GM23248 (cell line): ENCODE measurements at regions not wholly inside any gene's neighbourhood (a gene's known extent, or its start where the extent isn't known, plus 50 kb on each side); places are given as distances from the start of the nearest gene placed in this dataset.

Source experiments
- DNase-seq: peaks from one replicate; pipeline ENCODE4 v3.0.0-alpha.2; 2015
- H2AFZ ChIP-seq: fragments of 200-600 bp; sonication (generic); 2 replicates; pipeline ENCODE4 v1.6.1; 2016; ENCODE audit warnings: antibody characterized with exemption
- H3F3A ChIP-seq: fragments of 200-600 bp; sonication (generic); 2 replicates; pipeline ENCODE4 v1.6.1; 2016; ENCODE audit warnings: mild to moderate bottlenecking, antibody characterized with exemption, mixed run types; ENCODE audit not compliant: insufficient read depth
- H3K27ac ChIP-seq: fragments of 200-600 bp; sonication (generic); 2 replicates; pipeline ENCODE4 v1.5.1; 2016; ENCODE audit warnings: mild to moderate bottlenecking
- H3K27me3 ChIP-seq: fragments of 200-600 bp; sonication (generic); replicated peaks from 2 replicates; pipeline ENCODE4 v1.6.1; 2016; ENCODE audit warnings: mild to moderate bottlenecking; ENCODE audit not compliant: insufficient read depth
- H3K36me3 ChIP-seq: fragments of 200-600 bp; sonication (generic); 2 replicates; pipeline ENCODE4 v1.6.1; 2016; ENCODE audit warnings: low read depth, mild to moderate bottlenecking
- H3K4me1 ChIP-seq: fragments of 200-600 bp; sonication (generic); 2 replicates; pipeline ENCODE4 v1.6.1; 2016; ENCODE audit warnings: mild to moderate bottlenecking; ENCODE audit not compliant: insufficient read depth
- H3K4me2 ChIP-seq: fragments of 200-600 bp; sonication (generic); one replicate; pipeline ENCODE4 v1.6.1; 2016; ENCODE audit warnings: mild to moderate bottlenecking; ENCODE audit not compliant: unreplicated experiment
- H3K4me3 ChIP-seq: fragments of 200-600 bp; sonication (generic); 2 replicates; pipeline ENCODE4 v1.5.1; 2016; ENCODE audit warnings: mild to moderate bottlenecking
- H3K79me2 ChIP-seq: fragments of 200-600 bp; sonication (generic); 2 replicates; pipeline ENCODE4 v1.6.1; 2016; ENCODE audit warnings: mild to moderate bottlenecking; ENCODE audit not compliant: insufficient read depth
- H3K9ac ChIP-seq: fragments of 200-600 bp; sonication (generic); 2 replicates; pipeline ENCODE4 v1.6.1; 2016; ENCODE audit warnings: mild to moderate bottlenecking
- H3K9me2 ChIP-seq: fragments of 200-600 bp; sonication (generic); 2 replicates; pipeline ENCODE4 v1.6.1; 2016; ENCODE audit warnings: mixed run types, mild to moderate bottlenecking, moderate library complexity; ENCODE audit not compliant: insufficient read depth
- H3K9me3 ChIP-seq: fragments of 200-600 bp; sonication (generic); one replicate; pipeline ENCODE4 v1.6.1; 2017; ENCODE audit warnings: low read depth
- H4K20me1 ChIP-seq: fragments of 200-600 bp; sonication (generic); 2 replicates; pipeline ENCODE4 v1.6.0; 2016; ENCODE audit not compliant: insufficient read depth
- EZH2 ChIP-seq: fragments of 200-600 bp; sonication (generic); IDR thresholded peaks from 2 replicates; pipeline ENCODE4 v1.6.1; 2018; ENCODE audit warnings: antibody characterized with exemption, mild to moderate bottlenecking; ENCODE audit not compliant: insufficient read depth, poor library complexity, severe bottlenecking
- EZH2phosphoT487 ChIP-seq: fragments of 200-600 bp; sonication (generic); IDR thresholded peaks from 2 replicates; pipeline ENCODE4 v1.6.1; 2018; ENCODE audit warnings: antibody characterized with exemption, moderate library complexity, mild to moderate bottlenecking, low read depth; ENCODE audit not compliant: insufficient read depth
- WGBS, 2 experiments: methylation state at CpG; one replicate each; pipeline ENCODE4 v1.1.6; 2015 to 2017; ENCODE audit warnings: low lambda C conversion rate in 2 of 2, low coverage in 1 of 2; ENCODE audit errors: missing lambda C conversion rate in 2 of 2; 5-methylcytosine and 5-hydroxymethylcytosine counted together
- in situ Hi-C: fragments of 300-500 bp; cut with MboI; formaldehyde crosslinking; loops from 2 replicates; pipeline ENCODE4 v1.15.0; 2020

DNA sequence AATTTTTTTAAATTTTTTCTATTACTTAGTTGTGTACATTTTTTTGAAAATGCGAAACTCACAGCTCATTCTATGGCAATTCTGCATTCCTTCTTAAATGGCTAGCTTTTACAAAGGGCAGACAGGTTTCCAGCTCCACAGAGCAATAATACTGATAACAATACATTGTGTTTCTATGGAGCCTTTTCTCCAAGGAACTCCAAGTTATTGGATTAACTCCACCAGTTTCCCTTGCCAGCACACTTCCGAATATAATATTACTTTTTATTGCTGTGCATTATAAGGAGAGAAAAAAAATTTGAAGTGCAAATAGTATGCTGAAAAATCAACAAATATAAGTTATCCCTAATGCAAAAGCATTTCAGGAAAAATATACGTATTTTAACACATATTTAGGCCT is 127.5 kb upstream of the PSMD7 start:
- WGBS, 2 experiments: 53 to 61% methylated on average over 3 of the region's 3 CpGs
- Histone ChIP-seq H3K79me2 (no peaks in the 10 kb centered on the region), H3K27ac (no peak overlapping the region), H3K4me2 (no peak overlapping the region), H2AFZ (no peak overlapping the region), H3K4me3 (no peak overlapping the region), H3K27me3 (no peaks in the 10 kb centered on the region), H3K9ac (no peak overlapping the region), H3K9me3 (no peaks in the 10 kb centered on the region), H3K36me3 (no peaks in the 10 kb centered on the region), H3K4me1 (peaks cover 7% of the 10 kb centered on the region; the same call in 1 of the 2 replicates), H3K9me2 (no peaks in the 10 kb centered on the region), H4K20me1 (no peaks in the 10 kb centered on the region), H3F3A (no peaks in the 10 kb centered on the region)
- DNase-seq: no peak
- in situ Hi-C loops: no loop called here
- TF ChIP-seq EZH2 (no peak), EZH2phosphoT487 (no peak)

DNA sequence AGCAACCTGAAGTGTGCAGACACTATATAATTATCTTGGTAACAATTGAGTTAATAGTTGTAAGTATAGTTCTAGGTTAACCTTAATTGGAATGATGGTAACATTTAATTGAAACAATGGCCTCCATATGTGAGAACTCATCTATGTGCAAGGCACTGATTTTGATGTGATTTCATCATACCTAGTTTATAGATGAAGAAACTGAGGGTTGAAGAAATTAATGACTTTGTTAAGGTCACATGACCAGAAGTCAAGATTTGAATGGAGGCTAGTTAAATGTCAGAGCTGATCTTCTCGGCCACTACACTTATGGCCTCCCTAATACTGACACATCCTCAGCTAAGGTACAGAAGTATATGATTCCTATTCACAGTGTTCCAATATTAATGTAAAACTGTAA is 128.2 kb upstream of the PSMD7 start:
- H3K36me3 ChIP-seq: no peaks in the 10 kb centered on the region
- no peak overlapping the region for H3K9ac ChIP-seq
- no peaks in the 10 kb centered on the region for H3K9me2 ChIP-seq
- no peak overlapping the region for H3K4me3 ChIP-seq
- H3K27ac ChIP-seq: no peak overlapping the region
- no peaks in the 10 kb centered on the region for H4K20me1 ChIP-seq
- no peaks in the 10 kb centered on the region for H3K79me2 ChIP-seq
- H3K27me3 ChIP-seq: no peaks in the 10 kb centered on the region
- no peak overlapping the region for H3K4me2 ChIP-seq
- DNase-seq: no peak
- in situ Hi-C loops: no loop called here
- H2AFZ ChIP-seq: no peak overlapping the region
- H3K9me3 ChIP-seq: no peaks in the 10 kb centered on the region
- TF ChIP-seq EZH2phosphoT487 (no peak), EZH2 (no peak)
- no peaks in the 10 kb centered on the region for H3F3A ChIP-seq
- WGBS, 2 experiments: 71 to 83% methylated on average over 1 of the region's 1 CpG
- H3K4me1 ChIP-seq: peaks cover 7% of the 10 kb centered on the region; the same call in 1 of the 2 replicates

- Histone ChIP-seq H3K4me2 (no peak overlapping the region), H2AFZ (no peak overlapping the region), H4K20me1 (no peaks in the 10 kb centered on the region), H3K79me2 (no peaks in the 10 kb centered on the region), H3K27ac (no peak overlapping the region), H3K9me3 (no peaks in the 10 kb centered on the region), H3K4me1 (peaks cover 7% of the 10 kb centered on the region; the same call in 1 of the 2 replicates), H3K9ac (no peak overlapping the region), H3K4me3 (no peak overlapping the region), H3K27me3 (no peaks in the 10 kb centered on the region), H3K9me2 (no peaks in the 10 kb centered on the region), H3F3A (no peaks in the 10 kb centered on the region), H3K36me3 (no peaks in the 10 kb centered on the region)
- DNase-seq: no peak
- in situ Hi-C loops: no loop called here
- TF ChIP-seq EZH2phosphoT487: no peak
- no peak for TF ChIP-seq EZH2
- 40 to 41% methylated on average over 2 of the region's 2 CpGs for WGBS, 2 experiments
Observed at GRCh38 chr16:74166456-74166855, 130.2 kb upstream of the PSMD7 start.

- H3K27me3 ChIP-seq: no peaks in the 10 kb centered on the region
- no peaks in the 10 kb centered on the region for H3K9me2 ChIP-seq
- peaks cover 7% of the 10 kb centered on the region; the same call in 1 of the 2 replicates for H3K4me1 ChIP-seq
- no peaks in the 10 kb centered on the region for H3K79me2 ChIP-seq
- H3K9ac ChIP-seq: no peak overlapping the region
- no peak for TF ChIP-seq EZH2phosphoT487
- H3K4me2 ChIP-seq: no peak overlapping the region
- no peak for DNase-seq
- no peaks in the 10 kb centered on the region for H3F3A ChIP-seq
- H4K20me1 ChIP-seq: no peaks in the 10 kb centered on the region
- H3K36me3 ChIP-seq: no peaks in the 10 kb centered on the region
- no peak overlapping the region for H3K27ac ChIP-seq
- in situ Hi-C loops: no loop called here
- WGBS, 2 experiments: 39 to 45% methylated on average over 5 of the region's 5 CpGs
- H2AFZ ChIP-seq: no peak overlapping the region
- H3K9me3 ChIP-seq: no peaks in the 10 kb centered on the region
- no peak overlapping the region for H3K4me3 ChIP-seq
Observed at GRCh38 chr16:74165566-74166080, 131.0 kb upstream of the PSMD7 start.

DNA sequence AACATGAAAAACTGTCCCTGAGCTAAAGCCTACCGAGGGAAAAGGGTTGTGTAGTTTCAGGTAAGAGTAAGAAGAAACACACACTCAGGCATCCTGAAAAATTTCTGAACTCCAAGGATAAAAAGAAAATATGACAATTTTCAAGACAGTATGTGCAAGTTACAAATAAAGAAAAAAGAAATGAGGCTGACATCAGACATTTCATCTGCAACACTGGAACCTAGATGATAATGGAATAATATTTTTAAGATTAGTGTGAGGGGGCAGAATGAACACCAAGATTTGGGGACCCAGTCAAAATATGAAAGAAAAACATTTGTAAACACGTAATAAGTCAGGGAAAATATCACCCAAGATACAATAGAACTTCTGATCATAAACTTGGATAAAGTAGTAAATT is 135.9 kb upstream of the PSMD7 start:
- Histone ChIP-seq H3K4me3 (no peak overlapping the region), H3K4me1 (no peaks in the 10 kb centered on the region), H3K36me3 (no peaks in the 10 kb centered on the region), H3K9ac (no peak overlapping the region), H3K9me3 (no peaks in the 10 kb centered on the region), H4K20me1 (no peaks in the 10 kb centered on the region), H3F3A (no peaks in the 10 kb centered on the region), H3K79me2 (no peaks in the 10 kb centered on the region), H2AFZ (no peak overlapping the region), H3K27ac (no peak overlapping the region), H3K4me2 (no peak overlapping the region), H3K9me2 (no peaks in the 10 kb centered on the region), H3K27me3 (no peaks in the 10 kb centered on the region)
- no peak for DNase-seq
- 16 to 31% methylated on average over 2 of the region's 2 CpGs for WGBS, 2 experiments
- no peak for TF ChIP-seq EZH2
- TF ChIP-seq EZH2phosphoT487: no peak
- in situ Hi-C loops: no loop called here
